HEK293T (cell line): ENCODE measurements at regions not wholly inside any gene's neighbourhood (a gene's known extent, or its start where the extent isn't known, plus 50 kb on each side); places are given as distances from the start of the nearest gene placed in this dataset.

Experiments
- ARNT ChIP-seq: fragments of 450-650 bp; IDR thresholded peaks from 2 replicates; pipeline ENCODE4 v1.6.1; 2017; ENCODE audit warnings: mild to moderate bottlenecking
- BHLHE40 ChIP-seq: fragments of 450-650 bp; IDR thresholded peaks from 2 replicates; pipeline ENCODE4 v1.6.1; 2016; ENCODE audit warnings: mild to moderate bottlenecking, moderate library complexity, borderline replicate concordance
- ELF4 ChIP-seq: fragments of 450-650 bp; IDR thresholded peaks from 2 replicates; pipeline ENCODE4 v1.6.1; 2017; ENCODE audit warnings: antibody characterized with exemption
- FOXM1 ChIP-seq: fragments of 450-650 bp; IDR thresholded peaks from 2 replicates; pipeline ENCODE4 v1.6.1; 2017; ENCODE audit warnings: mild to moderate bottlenecking, borderline replicate concordance
- HDGF ChIP-seq: fragments of 450-650 bp; IDR thresholded peaks from 2 replicates; pipeline ENCODE4 v1.6.1; 2017; ENCODE audit warnings: antibody characterized with exemption, borderline replicate concordance
- LEF1 ChIP-seq: fragments of 450-650 bp; IDR thresholded peaks from 2 replicates; pipeline ENCODE4 v1.6.1; 2017; ENCODE audit warnings: mild to moderate bottlenecking, borderline replicate concordance
- NFRKB ChIP-seq: fragments of 450-650 bp; IDR thresholded peaks from 2 replicates; pipeline ENCODE4 v1.6.1; 2016; ENCODE audit warnings: mild to moderate bottlenecking, moderate library complexity
- SP1 ChIP-seq: fragments of 450-650 bp; IDR thresholded peaks from 2 replicates; pipeline ENCODE4 v1.6.1; 2017
- SUZ12 ChIP-seq: fragments of 450-650 bp; IDR thresholded peaks from 2 replicates; pipeline ENCODE4 v1.6.1; 2016; ENCODE audit warnings: mild to moderate bottlenecking
- TARDBP ChIP-seq: fragments of 450-650 bp; IDR thresholded peaks from 2 replicates; pipeline ENCODE4 v1.6.1; 2016
- TF ChIP-seq, protein P1 (sequence below): fragments of 450-650 bp; IDR thresholded peaks from 2 replicates; pipeline ENCODE4 v1.6.1; 2016

DNA sequence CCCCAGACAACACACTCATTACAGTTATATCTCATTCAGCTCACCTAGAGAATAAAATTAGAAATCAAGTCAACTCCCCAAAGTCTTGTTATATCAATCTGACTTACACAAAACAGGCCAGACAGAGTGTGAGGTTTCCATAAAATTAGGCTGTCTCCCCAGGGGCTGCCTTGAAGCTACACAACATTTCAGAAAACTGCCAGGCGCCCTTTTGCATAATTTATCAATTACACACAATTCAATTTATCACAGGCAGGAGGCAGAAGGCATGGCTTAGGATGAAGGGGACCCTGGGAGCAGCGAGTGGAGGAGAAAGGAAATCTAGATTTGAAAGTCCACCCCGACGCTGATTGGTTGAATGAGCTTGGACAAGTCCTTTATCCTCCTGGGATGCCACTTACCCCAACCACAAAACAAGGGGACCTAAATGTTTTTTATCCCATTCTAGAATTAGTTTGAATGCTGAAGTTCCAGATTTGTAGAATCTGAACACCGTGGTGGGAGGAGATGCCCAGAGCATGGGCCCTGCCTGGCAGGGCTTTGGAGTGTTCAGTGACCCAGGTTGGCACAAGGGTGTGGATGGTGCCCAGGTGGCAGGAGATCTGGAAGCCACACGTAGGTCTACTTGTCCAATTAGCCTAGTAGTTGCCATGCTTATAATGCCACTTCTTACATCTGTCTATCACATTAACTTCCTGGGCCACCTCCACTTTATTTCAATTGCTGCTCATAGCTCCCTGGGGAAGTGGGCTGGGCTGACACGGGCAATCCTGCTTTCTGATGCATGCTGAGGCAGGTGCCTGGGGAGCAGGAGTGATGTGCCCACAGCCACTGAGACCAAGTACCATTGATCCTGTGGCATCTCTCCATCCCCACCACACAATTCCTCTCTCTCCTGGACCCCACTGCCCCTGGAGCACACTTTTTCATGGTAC, 119.8 kb upstream of the TLE3 start:
- no peak for TF ChIP-seq TARDBP
- TF ChIP-seq FOXM1: no peak
- TF ChIP-seq ELF4: no peak
- no peak for TF ChIP-seq LEF1
- no peak for TF ChIP-seq NFRKB
- TF ChIP-seq SUZ12: no peak
- no peak for TF ChIP-seq SP1
- TF ChIP-seq HDGF: no peak
- no peak for TF ChIP-seq BHLHE40
- no peak for TF ChIP-seq ARNT
- TF ChIP-seq, protein P1, sequence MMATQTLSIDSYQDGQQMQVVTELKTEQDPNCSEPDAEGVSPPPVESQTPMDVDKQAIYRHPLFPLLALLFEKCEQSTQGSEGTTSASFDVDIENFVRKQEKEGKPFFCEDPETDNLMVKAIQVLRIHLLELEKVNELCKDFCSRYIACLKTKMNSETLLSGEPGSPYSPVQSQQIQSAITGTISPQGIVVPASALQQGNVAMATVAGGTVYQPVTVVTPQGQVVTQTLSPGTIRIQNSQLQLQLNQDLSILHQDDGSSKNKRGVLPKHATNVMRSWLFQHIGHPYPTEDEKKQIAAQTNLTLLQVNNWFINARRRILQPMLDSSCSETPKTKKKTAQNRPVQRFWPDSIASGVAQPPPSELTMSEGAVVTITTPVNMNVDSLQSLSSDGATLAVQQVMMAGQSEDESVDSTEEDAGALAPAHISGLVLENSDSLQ: no peak
